Mammary epithelial cell (primary cell): ENCODE measurements at regions not wholly inside any gene's neighbourhood (a gene's known extent, or its start where the extent isn't known, plus 50 kb on each side); places are given as distances from the start of the nearest gene placed in this dataset.

Source experiments
- EZH2 ChIP-seq: IDR thresholded peaks from 2 replicates; pipeline ENCODE4 v1.6.1; 2012; ENCODE audit warnings: low read length, inconsistent platforms, borderline replicate concordance
- TF ChIP-seq, protein P1 (sequence below), 2 donors: IDR thresholded peaks in 1 of 2; conservative IDR thresholded peaks in 1 of 2; 2 replicates each; pipeline ENCODE4 v1.5.1; 2011 to 2012; ENCODE audit warnings: inconsistent platforms in 2 of 2, low read length in 2 of 2, mild to moderate bottlenecking in 2 of 2, control low read depth in 1 of 2, low read depth in 1 of 2; ENCODE audit not compliant: insufficient read depth in 1 of 2; ENCODE audit errors: extremely low read depth in 1 of 2

DNA sequence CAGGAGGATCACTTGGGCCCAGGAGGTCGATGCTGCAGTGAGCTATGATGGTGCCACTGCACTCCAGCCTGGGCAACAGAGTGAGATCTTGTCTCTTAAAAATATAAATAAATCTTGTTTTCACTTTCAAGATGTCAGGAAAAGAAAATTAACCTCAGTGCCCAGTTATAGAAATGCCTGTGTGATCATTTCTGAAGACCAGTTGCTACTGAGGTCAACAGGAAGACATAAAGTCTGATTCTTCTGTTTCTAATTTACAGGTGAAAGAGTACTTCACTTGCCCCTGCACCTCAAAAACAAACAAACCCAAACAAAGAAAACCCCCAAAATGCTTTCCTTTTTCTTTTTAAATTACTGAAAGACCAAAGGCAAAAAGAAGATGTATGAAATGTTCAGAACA, 174.3 kb upstream of the NBEA start:
- no peak for TF ChIP-seq EZH2
- TF ChIP-seq, protein P1, sequence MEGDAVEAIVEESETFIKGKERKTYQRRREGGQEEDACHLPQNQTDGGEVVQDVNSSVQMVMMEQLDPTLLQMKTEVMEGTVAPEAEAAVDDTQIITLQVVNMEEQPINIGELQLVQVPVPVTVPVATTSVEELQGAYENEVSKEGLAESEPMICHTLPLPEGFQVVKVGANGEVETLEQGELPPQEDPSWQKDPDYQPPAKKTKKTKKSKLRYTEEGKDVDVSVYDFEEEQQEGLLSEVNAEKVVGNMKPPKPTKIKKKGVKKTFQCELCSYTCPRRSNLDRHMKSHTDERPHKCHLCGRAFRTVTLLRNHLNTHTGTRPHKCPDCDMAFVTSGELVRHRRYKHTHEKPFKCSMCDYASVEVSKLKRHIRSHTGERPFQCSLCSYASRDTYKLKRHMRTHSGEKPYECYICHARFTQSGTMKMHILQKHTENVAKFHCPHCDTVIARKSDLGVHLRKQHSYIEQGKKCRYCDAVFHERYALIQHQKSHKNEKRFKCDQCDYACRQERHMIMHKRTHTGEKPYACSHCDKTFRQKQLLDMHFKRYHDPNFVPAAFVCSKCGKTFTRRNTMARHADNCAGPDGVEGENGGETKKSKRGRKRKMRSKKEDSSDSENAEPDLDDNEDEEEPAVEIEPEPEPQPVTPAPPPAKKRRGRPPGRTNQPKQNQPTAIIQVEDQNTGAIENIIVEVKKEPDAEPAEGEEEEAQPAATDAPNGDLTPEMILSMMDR (conservative IDR thresholded peaks at IDR 0.05 in 1 of 2, IDR thresholded peaks at IDR 0.05 in 1 of 2; ENCODE audit: extremely low read depth in 1 of 2, insufficient read depth in 1 of 2, low read depth in 1 of 2, low read length in 2 of 2): no peak
